LNCaP clone FGC (cell line): ENCODE measurements at regions not wholly inside any gene's neighbourhood (a gene's known extent, or its start where the extent isn't known, plus 50 kb on each side); places are given as distances from the start of the nearest gene placed in this dataset.
"Not testable (repeated sequence)": the region's sequence is repeated elsewhere in the genome, so short reads cannot be mapped to it uniquely, and the experiment has no call there.

Experiments
- DNase-seq: peaks from one replicate; pipeline ENCODE4 v3.0.0-alpha.2; 2011; ENCODE audit warnings: low read depth
- H3K4me3 ChIP-seq: 2 replicates; pipeline ENCODE4 v1.5.1; 2011; ENCODE audit warnings: mild to moderate bottlenecking, low read depth, low read length, control low read depth
- TF ChIP-seq, protein P1 (sequence below): IDR thresholded peaks from 2 replicates; pipeline ENCODE4 v1.5.1; 2012; ENCODE audit warnings: mild to moderate bottlenecking; ENCODE audit not compliant: control insufficient read depth, insufficient read depth; ENCODE audit errors: extremely low read depth

GRCh38 chr10:121132273-121132672 lies 281.1 kb downstream of the WDR11 start:
- TF ChIP-seq, protein P1, sequence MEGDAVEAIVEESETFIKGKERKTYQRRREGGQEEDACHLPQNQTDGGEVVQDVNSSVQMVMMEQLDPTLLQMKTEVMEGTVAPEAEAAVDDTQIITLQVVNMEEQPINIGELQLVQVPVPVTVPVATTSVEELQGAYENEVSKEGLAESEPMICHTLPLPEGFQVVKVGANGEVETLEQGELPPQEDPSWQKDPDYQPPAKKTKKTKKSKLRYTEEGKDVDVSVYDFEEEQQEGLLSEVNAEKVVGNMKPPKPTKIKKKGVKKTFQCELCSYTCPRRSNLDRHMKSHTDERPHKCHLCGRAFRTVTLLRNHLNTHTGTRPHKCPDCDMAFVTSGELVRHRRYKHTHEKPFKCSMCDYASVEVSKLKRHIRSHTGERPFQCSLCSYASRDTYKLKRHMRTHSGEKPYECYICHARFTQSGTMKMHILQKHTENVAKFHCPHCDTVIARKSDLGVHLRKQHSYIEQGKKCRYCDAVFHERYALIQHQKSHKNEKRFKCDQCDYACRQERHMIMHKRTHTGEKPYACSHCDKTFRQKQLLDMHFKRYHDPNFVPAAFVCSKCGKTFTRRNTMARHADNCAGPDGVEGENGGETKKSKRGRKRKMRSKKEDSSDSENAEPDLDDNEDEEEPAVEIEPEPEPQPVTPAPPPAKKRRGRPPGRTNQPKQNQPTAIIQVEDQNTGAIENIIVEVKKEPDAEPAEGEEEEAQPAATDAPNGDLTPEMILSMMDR, result no peak
- H3K4me3 ChIP-seq, result no peak overlapping the region
- DNase-seq, result no peak

DNA sequence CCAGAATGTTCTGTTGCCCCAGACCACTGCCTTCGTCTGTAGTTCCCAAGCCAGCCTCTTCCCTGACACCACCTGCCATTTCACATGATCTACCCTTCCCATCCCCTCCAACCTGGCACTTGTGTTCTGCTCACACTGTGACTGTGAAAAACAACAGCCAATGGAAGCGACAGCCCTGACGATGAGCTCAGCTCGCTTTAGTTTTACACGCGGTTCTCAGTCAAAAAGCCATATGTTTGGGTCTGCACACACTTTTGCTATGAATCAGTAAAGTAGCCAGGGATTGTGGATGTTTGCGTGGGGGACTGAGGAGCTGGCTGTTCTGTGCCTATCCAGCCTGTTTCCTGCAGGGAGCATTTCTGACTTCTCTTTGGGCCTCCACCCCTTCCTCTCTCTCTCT lies 282.7 kb downstream of the WDR11 start:
- DNase-seq, result no peak
- TF ChIP-seq, protein P1, result no peak
- H3K4me3 ChIP-seq, result no peak overlapping the region

DNA sequence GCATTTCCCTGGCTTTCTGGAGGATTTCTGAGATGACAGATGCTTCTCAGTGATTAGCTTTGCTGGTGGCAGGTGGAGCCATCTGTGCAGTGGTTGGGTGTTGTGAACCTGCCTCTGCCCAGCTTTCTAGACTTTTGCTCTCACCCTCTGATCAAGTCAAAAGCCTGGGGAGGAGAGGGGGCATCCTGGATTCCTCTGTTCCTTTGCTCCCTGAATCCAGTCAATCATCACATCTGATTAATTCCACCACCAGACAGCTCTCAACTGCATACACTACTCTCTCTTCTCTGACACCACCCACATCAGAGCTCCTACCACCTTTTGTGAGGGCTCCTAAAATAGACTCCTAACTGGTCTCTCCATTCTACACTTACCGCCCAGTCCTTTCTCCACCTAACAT lies 283.5 kb downstream of the WDR11 start:
- TF ChIP-seq, protein P1, result no peak
- H3K4me3 ChIP-seq, result no peak overlapping the region
- DNase-seq, result no peak

GRCh38 chr10:121135512-121135911 lies 284.4 kb downstream of the WDR11 start:
- no peak overlapping the region for H3K4me3 ChIP-seq
- no peak for DNase-seq
- TF ChIP-seq, protein P1, result no peak

DNA sequence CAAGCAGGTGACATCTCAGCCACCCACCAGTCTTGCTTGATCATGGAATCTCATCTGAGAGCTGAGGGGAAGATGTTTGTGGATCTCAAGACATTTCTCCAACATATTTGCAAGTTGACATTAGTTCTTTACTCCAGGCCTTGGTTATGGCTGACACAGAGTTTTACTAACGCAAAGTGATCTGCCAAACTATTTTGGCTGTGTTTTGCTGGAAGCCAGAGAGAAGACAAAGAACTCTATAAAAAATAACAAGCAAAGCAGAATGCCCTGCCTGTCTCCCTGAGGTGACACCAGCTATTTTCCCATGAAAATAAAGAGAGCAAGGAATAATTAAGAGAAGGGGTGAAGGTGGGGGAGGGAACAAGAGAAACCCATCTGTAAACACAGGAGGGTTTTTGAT lies 286.4 kb downstream of the WDR11 start:
- H3K4me3 ChIP-seq, result no peak overlapping the region
- TF ChIP-seq, protein P1, result no peak
- no peak for DNase-seq

DNA sequence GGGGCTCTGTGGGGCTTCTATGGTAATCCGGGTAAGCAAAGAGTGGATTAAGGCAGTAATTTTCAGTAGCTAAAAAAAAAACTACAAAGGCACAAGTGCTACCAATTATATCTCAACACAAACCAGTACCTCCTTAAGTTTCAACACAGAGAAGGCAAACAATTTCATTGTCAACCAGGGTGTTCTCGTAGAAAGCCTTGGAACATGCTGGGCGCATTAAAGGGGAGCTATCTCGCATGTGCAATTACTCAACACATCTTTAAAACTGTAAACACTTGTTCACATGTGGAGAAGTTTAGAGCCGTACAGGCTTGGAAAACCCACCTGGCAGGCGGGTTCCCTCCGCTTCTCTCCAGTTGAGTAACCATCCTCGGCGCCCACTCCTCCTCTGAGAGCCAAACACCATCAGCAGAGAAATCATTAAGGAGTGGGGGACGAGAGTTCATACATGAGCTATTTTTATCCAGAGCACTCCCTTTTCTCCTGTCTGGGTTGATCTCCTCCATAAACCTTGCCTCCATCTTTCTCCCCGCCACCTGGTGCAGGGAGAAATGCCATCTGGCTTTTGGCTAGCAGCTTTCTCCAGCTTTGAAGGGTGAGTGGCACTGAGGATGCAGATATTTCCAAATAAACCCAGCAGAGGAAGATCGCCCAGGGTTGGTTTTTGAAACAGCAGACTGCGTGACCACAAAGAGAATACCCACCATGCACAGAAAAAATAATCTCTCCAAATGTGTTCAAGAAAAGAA lies 287.1 kb downstream of the WDR11 start:
- H3K4me3 ChIP-seq, result no peak overlapping the region
- DNase-seq, result no peak
- TF ChIP-seq, protein P1, result no peak

- DNase-seq, result no peak
- no peak overlapping the region for H3K4me3 ChIP-seq
- TF ChIP-seq, protein P1, result no peak
Measured at GRCh38 chr10:121138918-121139317, 287.8 kb downstream of the WDR11 start.

DNA sequence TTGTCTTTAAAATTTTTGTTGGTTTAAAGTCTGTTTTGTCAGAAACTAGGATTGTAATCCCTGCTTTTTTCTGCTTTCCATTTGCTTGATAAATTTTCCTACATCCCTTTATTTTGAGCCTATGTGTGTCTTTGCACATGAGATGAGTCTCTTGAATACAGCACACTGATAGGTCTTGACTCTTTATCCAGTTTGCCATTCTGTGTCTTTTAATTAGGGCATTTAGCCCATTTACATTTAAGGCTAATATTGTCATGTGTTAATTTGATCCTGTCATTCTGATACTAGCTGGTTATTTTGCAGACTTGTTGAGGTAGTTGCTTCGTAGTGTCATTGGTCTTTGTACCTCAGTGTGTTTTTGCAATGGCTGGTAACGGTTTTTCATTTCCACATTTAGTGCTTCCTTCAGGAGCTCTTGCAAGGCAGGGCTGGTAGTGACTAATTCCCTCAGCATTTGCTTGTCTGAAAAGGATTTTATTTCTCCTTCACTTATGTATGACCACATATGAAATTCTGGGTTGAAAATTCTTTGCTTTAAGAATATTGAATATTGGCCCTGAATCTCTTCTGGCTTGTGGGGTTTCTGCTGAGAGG lies 294.7 kb downstream of the WDR11 start:
- not testable (repeated sequence) for H3K4me3 ChIP-seq, DNase-seq
